ENCODE measurements at regions not wholly inside any gene's neighbourhood (a gene's known extent, or its start where the extent isn't known, plus 50 kb on each side); places are given as distances from the start of the nearest gene placed in this dataset.
"Not testable (repeated sequence)": the region's sequence is repeated elsewhere in the genome, so short reads cannot be mapped to it uniquely, and the experiment has no call there.

GRCh38 chr4:163077680-163078079, 89.0 kb downstream of the NAF1 start:
- DNase-seq, result peak; percentile 14

- no peak for DNase-seq
These were observed 94.5 kb downstream of the NAF1 start for GRCh38 chr4:163072222-163072621.

GRCh38 chr4:163071308-163071707, 95.4 kb downstream of the NAF1 start:
- no peak for DNase-seq

- DNase-seq, result no peak
These were observed 96.7 kb downstream of the NAF1 start for GRCh38 chr4:163070023-163070422.

- DNase-seq, result no peak
These were observed 102.8 kb downstream of the NAF1 start for GRCh38 chr4:163063891-163064290.

- no peak for DNase-seq
These were observed 118.2 kb downstream of the NAF1 start for GRCh38 chr4:163048447-163048846.

- DNase-seq, result no peak
These were observed 124.4 kb downstream of the NAF1 start for GRCh38 chr4:163042306-163042705.

GRCh38 chr4:163017135-163017534, 149.6 kb downstream of the NAF1 start:
- no peak for DNase-seq

- no peak for DNase-seq
These were observed 153.9 kb downstream of the NAF1 start for GRCh38 chr4:163012816-163013215.

GRCh38 chr4:163003979-163004378, 162.7 kb downstream of the NAF1 start:
- DNase-seq, result no peak

GRCh38 chr4:162988530-162988929, 178.2 kb downstream of the NAF1 start:
- no peak for DNase-seq

GRCh38 chr4:162985131-162985530, 181.6 kb downstream of the NAF1 start:
- no peak for DNase-seq

- DNase-seq, result no peak
These were observed 182.1 kb downstream of the NAF1 start for GRCh38 chr4:162984621-162985020.

- no peak for DNase-seq
These were observed 184.9 kb downstream of the NAF1 start for GRCh38 chr4:162981823-162982222.

GRCh38 chr4:162978398-162978797, 188.3 kb downstream of the NAF1 start:
- DNase-seq, result no peak

- no peak for DNase-seq
These were observed 188.9 kb downstream of the NAF1 start for GRCh38 chr4:162977788-162978187.

- DNase-seq, result no peak
These were observed 193.9 kb downstream of the NAF1 start for GRCh38 chr4:162972661-162973330.

- no peak for DNase-seq
These were observed 197.5 kb downstream of the NAF1 start for GRCh38 chr4:162969194-162969593.

GRCh38 chr4:162965978-162966377, 200.7 kb downstream of the NAF1 start:
- DNase-seq, result not testable (repeated sequence)

GRCh38 chr4:162959046-162959445, 207.6 kb downstream of the NAF1 start:
- no peak for DNase-seq

GRCh38 chr4:162957521-162958143, 209.1 kb downstream of the NAF1 start:
- no peak for DNase-seq

GRCh38 chr4:162954976-162955375, 211.7 kb downstream of the NAF1 start:
- DNase-seq, result no peak

GRCh38 chr4:162952232-162952631, 214.5 kb downstream of the NAF1 start:
- no peak for DNase-seq

GRCh38 chr4:162945713-162946112, 221.0 kb downstream of the NAF1 start:
- no peak for DNase-seq

- no peak for DNase-seq
These were observed 223.4 kb downstream of the NAF1 start for GRCh38 chr4:162943263-162943662.

Measured in NCI-H524 treated with DMSO at 0.1 percent for 48 hours (cell line).